Ovary (tissue), 7 donors: ENCODE measurements at regions not wholly inside any gene's neighbourhood (a gene's known extent, or its start where the extent isn't known, plus 50 kb on each side); places are given as distances from the start of the nearest gene placed in this dataset.

Experiments
- DNase-seq, 5 donors: peaks; one replicate each; pipeline ENCODE4 v3.0.0-alpha.2; 2019 to 2020
- H3K27ac ChIP-seq, 2 donors: fragments of 200-600 bp; one replicate each; pipeline versions ENCODE4 v1.5.1 to v1.8.0; 2019 to 2022
- H3K27me3 ChIP-seq: fragments of 200-600 bp; one replicate; pipeline ENCODE4 v1.8.0; 2022
- H3K36me3 ChIP-seq: fragments of 200-600 bp; sonication (generic); one replicate; pipeline ENCODE4 v1.5.1; 2019
- H3K4me1 ChIP-seq: one replicate; pipeline ENCODE4 v1.8.1; 2013; ENCODE audit warnings: mild to moderate bottlenecking, moderate library complexity; ENCODE audit not compliant: insufficient read depth
- H3K4me3 ChIP-seq: fragments of 200-600 bp; sonication (generic); one replicate; pipeline ENCODE4 v1.5.1; 2017
- H3K9me3 ChIP-seq, 2 donors: fragments of 200-600 bp in 1 of 2; sonication (generic) in 1 of 2; one replicate each; pipeline versions ENCODE4 v1.5.1 to v1.8.1; 2013 to 2019; ENCODE audit warnings: mild to moderate bottlenecking in 1 of 2, moderate library complexity in 1 of 2
- CTCF ChIP-seq, 3 donors: fragments of 450-650 bp in 2 of 3; fragments of 200-600 bp in 1 of 3; IDR thresholded peaks; one replicate each; pipeline versions ENCODE4 v1.5.1 to v1.8.0; 2016 to 2022; ENCODE audit warnings: antibody characterized with exemption in 3 of 3, mild to moderate bottlenecking in 1 of 3
- EP300 ChIP-seq: sonication (generic); formaldehyde crosslinking; IDR thresholded peaks from one replicate; pipeline ENCODE4 v1.6.1; 2017; ENCODE audit warnings: antibody characterized with exemption
- POLR2A ChIP-seq: fragments of 450-650 bp; IDR thresholded peaks from one replicate; pipeline ENCODE4 v1.6.1; 2017; ENCODE audit warnings: antibody characterized with exemption, mild to moderate bottlenecking, moderate library complexity
- WGBS, 3 donors: extraction: QIAGEN DNeasy Blood & Tissue Kit in 1 of 3; methylation state at CpG; one replicate each; pipeline versions ENCODE4 v1.1.5 to v1.1.7; 2013 to 2017; 5-methylcytosine and 5-hydroxymethylcytosine counted together
- intact Hi-C, 4 donors: fragments of 100-400 bp; cut with DNase I; formaldehyde crosslinking; loops; one replicate each; pipeline versions ENCODE4 v1.11.0 to v1.15.1; 2022 to 2023
- donor health status: DM: no; HTN: no; CAD: no; lungs with moderate emphysema.
- donor health status: DM: no; HTN: no; CAD: no.
- donor health status: Bipolar disorder and iron deficiency.
- donor health status: DM: no; HTN: no; CAD: no.
- donor health status: DM: yes; HTN: yes; CAD: no.

DNA sequence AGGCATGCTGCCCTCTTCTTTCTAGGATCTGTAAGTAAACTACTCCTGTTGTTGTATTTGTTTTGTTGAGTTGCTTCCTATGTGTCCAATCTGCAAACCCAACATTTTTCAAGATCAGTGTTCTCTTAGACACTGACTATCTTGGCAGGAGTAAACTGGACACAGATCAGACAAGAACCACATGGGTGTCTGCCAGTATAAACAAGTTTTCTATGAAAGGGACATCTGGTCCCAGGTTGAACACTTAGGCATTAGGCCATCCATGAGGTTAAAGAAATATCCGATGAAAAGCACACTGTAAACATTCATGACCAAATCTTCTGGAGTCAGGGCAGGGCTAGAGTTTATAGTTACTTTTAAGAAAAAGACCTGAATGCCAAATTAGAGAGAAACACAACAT, 441.8 kb downstream of the NYAP2 start:
- Histone ChIP-seq H3K27me3 (no peaks in the 10 kb centered on the region), H3K4me3 (no peak overlapping the region), H3K9me3 (no peaks in the 10 kb centered on the region), H3K27ac (no peak overlapping the region), H3K36me3 (no peaks in the 10 kb centered on the region), H3K4me1 (peaks cover 1% of the 10 kb centered on the region)
- 9 to 23% (median 15%) methylated on average over 1 of the region's 1 CpG for WGBS, 3 donors
- intact Hi-C loops, result no loop called here
- TF ChIP-seq EP300 (no peak), CTCF (IDR thresholded peaks at IDR 0.05) (no peak), POLR2A (no peak)
- no peak for DNase-seq

DNA sequence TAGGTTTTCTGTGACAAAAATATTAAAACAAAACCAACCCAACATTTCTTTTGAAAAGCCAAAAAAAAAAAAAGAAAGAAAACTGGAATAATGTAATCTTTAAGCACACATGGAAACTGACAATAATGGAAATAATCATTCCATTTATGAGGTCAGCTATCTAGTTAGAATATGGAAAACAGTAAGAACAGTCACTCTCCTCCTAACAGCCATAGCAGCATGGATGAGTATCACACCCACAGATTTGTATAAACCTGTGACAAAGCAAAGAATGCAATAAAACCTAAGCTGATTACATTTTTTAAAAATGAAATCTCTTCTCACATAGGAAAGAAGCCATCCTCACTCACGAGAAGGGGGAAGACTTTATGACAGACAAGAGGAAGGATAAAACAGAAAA, 437.8 kb downstream of the NYAP2 start:
- Histone ChIP-seq H3K9me3 (no peaks in the 10 kb centered on the region), H3K27ac (no peak overlapping the region), H3K36me3 (no peaks in the 10 kb centered on the region), H3K27me3 (no peaks in the 10 kb centered on the region), H3K4me1 (peaks cover 1% of the 10 kb centered on the region), H3K4me3 (no peak overlapping the region)
- intact Hi-C loops, result no loop called here
- DNase-seq, result no peak
- TF ChIP-seq EP300, result no peak
- no peak for TF ChIP-seq POLR2A
- no peak for TF ChIP-seq CTCF (IDR thresholded peaks at IDR 0.05)
- WGBS, 3 donors, result 84 to 91% (median 87%) methylated on average over 1 of the region's 1 CpG

DNA sequence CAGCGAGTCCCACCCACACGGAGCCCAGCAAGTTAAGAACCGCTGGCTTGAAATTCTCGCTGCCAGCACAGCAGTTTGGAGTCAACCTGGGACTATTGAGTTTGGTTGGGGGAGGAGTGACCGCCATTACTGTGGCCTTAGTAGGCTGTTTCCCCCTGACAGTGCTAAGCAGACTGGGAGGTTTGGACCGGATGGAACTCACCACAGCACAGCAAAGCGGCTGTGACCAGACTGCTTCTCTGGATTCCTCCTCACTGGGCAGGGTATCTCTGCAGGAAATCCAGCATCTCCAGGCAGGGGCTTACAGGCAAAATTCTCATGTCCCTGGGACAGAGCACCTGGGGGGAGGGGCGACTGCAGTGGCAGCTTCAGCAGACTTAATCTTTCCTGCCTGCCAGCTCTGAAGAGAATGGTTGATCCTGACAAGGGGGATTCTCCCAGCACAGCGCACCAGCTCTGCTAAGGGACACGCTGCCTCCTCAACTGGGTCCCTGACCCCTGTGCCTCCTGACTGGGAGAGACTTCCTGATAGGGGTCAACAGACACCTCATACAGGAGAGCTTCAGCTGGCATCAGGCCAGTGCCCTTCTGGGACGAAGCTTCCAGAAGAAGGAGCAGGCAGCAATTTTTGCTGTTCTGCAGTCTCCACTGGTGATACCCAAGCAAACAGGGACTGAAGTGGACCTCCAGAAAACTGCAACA, 425.4 kb downstream of the NYAP2 start:
- Histone ChIP-seq H3K9me3 (no peaks in the 10 kb centered on the region), H3K4me1 (no peaks in the 10 kb centered on the region), H3K27me3 (no peaks in the 10 kb centered on the region), H3K4me3 (no peak overlapping the region), H3K36me3 (no peaks in the 10 kb centered on the region), H3K27ac (no peak overlapping the region)
- intact Hi-C loops, result no loop called here
- no peak for DNase-seq
- TF ChIP-seq CTCF (IDR thresholded peaks at IDR 0.05) (no peak), POLR2A (no peak), EP300 (no peak)
- 92 to 94% (median 93%) methylated on average over 10 to 11 of the region's 11 CpGs for WGBS, 3 donors

GRCh38 chr2:225821351-225821750, 421.8 kb downstream of the NYAP2 start:
- no peaks in the 10 kb centered on the region for H3K4me1 ChIP-seq
- TF ChIP-seq POLR2A (no peak), CTCF (IDR thresholded peaks at IDR 0.05) (no peak), EP300 (no peak)
- H3K4me3 ChIP-seq, result no peak overlapping the region
- WGBS, 3 donors, result 78 to 81% (median 80%) methylated on average over 2 of the region's 2 CpGs
- H3K36me3 ChIP-seq, result no peaks in the 10 kb centered on the region
- no peak for DNase-seq
- intact Hi-C loops, result no loop called here
- no peaks in the 10 kb centered on the region for H3K9me3 ChIP-seq
- H3K27me3 ChIP-seq, result no peaks in the 10 kb centered on the region
- no peak overlapping the region for H3K27ac ChIP-seq
